GM12878 (cell line): ENCODE measurements at regions not wholly inside any gene's neighbourhood (a gene's known extent, or its start where the extent isn't known, plus 50 kb on each side); places are given as distances from the start of the nearest gene placed in this dataset.

Source experiments
- ATAC-seq: fragments of 200-7000 bp; cut with Tn5 transposase; 3 replicates; pipeline ENCODE4 v1.9.1; 2020; ENCODE audit warnings: mild to moderate bottlenecking, moderate library complexity
- BruUV-seq: library from RNA; stranded (reverse); fragments of 400-500 nt; replicated peaks from 2 replicates; lab custom pipeline; 2021; lab: Mats Ljungman, UMichigan
- CTCF ChIA-PET: fragments of 300-600 bp; sonication (Branson Sonifier 250); formaldehyde crosslinking; extraction: SDS; loops from one replicate; lab custom pipeline; 2021; ENCODE audit warnings: inconsistent platforms; lab: Yijun Ruan, JAX
- POLR2A ChIA-PET: fragments of 350-600 bp; formaldehyde crosslinking; extraction: SDS; loops from one replicate; lab custom pipeline; 2021; ENCODE audit warnings: inconsistent platforms; lab: Charles Lee
- RAD21 ChIA-PET: fragments of 300-600 bp; sonication (Branson Sonifier 250); formaldehyde crosslinking; loops from one replicate; lab custom pipeline; 2023; ENCODE audit warnings: antibody characterized with exemption; ENCODE audit not compliant: unreplicated experiment; lab: Charles Lee
- SMC1A ChIA-PET: fragments of 300-600 bp; sonication (Branson Sonifier 250); formaldehyde crosslinking; loops from one replicate; lab custom pipeline; 2023; ENCODE audit not compliant: unreplicated experiment, uncharacterized antibody; lab: Charles Lee
- DNase-seq: peaks from one replicate; pipeline ENCODE4 v3.0.0-alpha.2; 2011; ENCODE audit warnings: low read depth, low spot score
- FAIRE-seq: peaks from 3 replicates; lab custom pipeline; 2011; peaks lifted over from hg19 to GRCh38; lab: Jason Lieb, UNC
- H2AFZ ChIP-seq: 2 replicates; pipeline ENCODE4 v1.6.0; 2011; ENCODE audit warnings: low read depth, low read length, control low read depth; ENCODE audit not compliant: control insufficient read depth
- H3K27ac ChIP-seq: 2 replicates; pipeline ENCODE4 v1.5.1; 2011; ENCODE audit warnings: control low read depth; ENCODE audit not compliant: control insufficient read depth, insufficient read depth
- H3K27me3 ChIP-seq, 2 experiments: replicated peaks in 1 of 2; 2 replicates each; pipeline versions ENCODE4 v1.6.0 to v1.6.1; 2011; ENCODE audit warnings: low read length in 1 of 2; ENCODE audit not compliant: control insufficient read depth in 2 of 2, insufficient read depth in 2 of 2
- H3K36me3 ChIP-seq, 2 experiments: 2 replicates each; pipeline ENCODE4 v1.5.1; 2011; ENCODE audit warnings: low read length in 1 of 2; ENCODE audit not compliant: control insufficient read depth in 2 of 2, insufficient read depth in 2 of 2
- H3K4me1 ChIP-seq: 2 replicates; pipeline ENCODE4 v1.6.1; 2011; ENCODE audit warnings: mild to moderate bottlenecking, low read length, moderate library complexity, mixed read lengths; ENCODE audit not compliant: control insufficient read depth, insufficient read depth
- H3K4me2 ChIP-seq: 2 replicates; pipeline ENCODE4 v1.6.0; 2011; ENCODE audit warnings: control low read depth; ENCODE audit not compliant: control insufficient read depth, insufficient read depth
- H3K4me3 ChIP-seq: fragments of 200-600 bp; sonication (generic); 2 replicates; pipeline ENCODE4 v1.5.1; 2016
- H3K79me2 ChIP-seq: 2 replicates; pipeline ENCODE4 v1.6.0; 2011; ENCODE audit warnings: low read length; ENCODE audit not compliant: control insufficient read depth, insufficient read depth
- H3K9ac ChIP-seq: 2 replicates; pipeline ENCODE4 v1.8.0; 2011; ENCODE audit warnings: low read length, control low read depth, mixed read lengths; ENCODE audit not compliant: control insufficient read depth, insufficient read depth
- H3K9me3 ChIP-seq: replicated peaks from 3 replicates; pipeline ENCODE4 v1.5.1; 2011; ENCODE audit warnings: mild to moderate bottlenecking, low read length; ENCODE audit not compliant: control insufficient read depth, insufficient read depth
- H4K20me1 ChIP-seq: 2 replicates; pipeline ENCODE4 v1.6.0; 2011; ENCODE audit not compliant: control insufficient read depth, insufficient read depth
- ATF3 ChIP-seq: IDR thresholded peaks from 2 replicates; pipeline ENCODE4 v1.6.1; 2011; ENCODE audit warnings: low read depth, mild to moderate bottlenecking, low read length, moderate library complexity, borderline replicate concordance; ENCODE audit errors: extremely low read depth
- ATF7 ChIP-seq: fragments of 450-650 bp; IDR thresholded peaks from 2 replicates; pipeline ENCODE4 v1.6.1; 2016; ENCODE audit warnings: low read depth, mild to moderate bottlenecking
- BRCA1 ChIP-seq: IDR thresholded peaks from 2 replicates; pipeline ENCODE4 v1.6.1; 2011; ENCODE audit warnings: low read depth, low read length, improper control_type of control experiment
- CBX3 ChIP-seq: fragments of 200-600 bp; sonication (generic); IDR thresholded peaks from 2 replicates; pipeline ENCODE4 v1.6.1; 2016; ENCODE audit warnings: low read depth, borderline replicate concordance
- DPF2 ChIP-seq: fragments of 450-650 bp; IDR thresholded peaks from 2 replicates; pipeline ENCODE4 v1.6.1; 2017; ENCODE audit warnings: mild to moderate bottlenecking
- E4F1 ChIP-seq: fragments of 450-650 bp; IDR thresholded peaks from 2 replicates; pipeline ENCODE4 v1.6.1; 2018; ENCODE audit warnings: borderline replicate concordance, mild to moderate bottlenecking; ENCODE audit not compliant: partially characterized antibody
- KLF5 ChIP-seq: fragments of 450-650 bp; IDR thresholded peaks from 2 replicates; pipeline ENCODE4 v1.6.1; 2014; ENCODE audit warnings: mild to moderate bottlenecking; ENCODE audit not compliant: partially characterized antibody
- NR2C1 ChIP-seq: fragments of 450-650 bp; IDR thresholded peaks from 2 replicates; pipeline ENCODE4 v1.6.1; 2017; ENCODE audit warnings: antibody characterized with exemption, mild to moderate bottlenecking, moderate library complexity
- POLR2AphosphoS2 ChIP-seq: IDR thresholded peaks from 2 replicates; pipeline ENCODE4 v1.6.1; 2011; ENCODE audit warnings: low read depth, mild to moderate bottlenecking, low read length, improper control_type of control experiment, moderate library complexity
- SMARCA5 ChIP-seq: fragments of 450-650 bp; IDR thresholded peaks from 2 replicates; pipeline ENCODE4 v1.6.1; 2017; ENCODE audit warnings: mild to moderate bottlenecking
- SRF ChIP-seq, 2 experiments: IDR thresholded peaks; 2 replicates each; pipeline ENCODE4 v1.6.1; 2011; ENCODE audit warnings: low read depth in 2 of 2, low read length in 2 of 2, mild to moderate bottlenecking in 1 of 2, moderate library complexity in 1 of 2
- TAF1 ChIP-seq: IDR thresholded peaks from 2 replicates; pipeline ENCODE4 v1.6.1; 2011; ENCODE audit warnings: mild to moderate bottlenecking, low read depth, low read length, borderline replicate concordance
- ZNF274 ChIP-seq: IDR thresholded peaks from one replicate; pipeline ENCODE4 v1.8.0; 2011; ENCODE audit not compliant: insufficient read length, insufficient read depth
- ZNF384 ChIP-seq: IDR thresholded peaks from 2 replicates; pipeline ENCODE4 v1.6.1; 2012; ENCODE audit warnings: low read depth, mild to moderate bottlenecking, low read length, improper control_type of control experiment, borderline replicate concordance
- WGBS: methylation state at CpG from one replicate; pipeline ENCODE4 v1.1.6; 2016; ENCODE audit warnings: low lambda C conversion rate; ENCODE audit not compliant: insufficient replicate concordance, insufficient coverage; ENCODE audit errors: missing lambda C conversion rate; 5-methylcytosine and 5-hydroxymethylcytosine counted together
- in situ Hi-C: fragments of 300-500 bp; cut with MboI; formaldehyde crosslinking; loops from 9 replicates; pipeline ENCODE4 v1.14.3; 2018; ENCODE audit warnings: mixed read lengths
- intact Hi-C: fragments of 100-400 bp; cut with micrococcal nuclease; formaldehyde crosslinking; loops from one replicate; pipeline ENCODE4 v1.14.2; 2022; ENCODE audit not compliant: unreplicated experiment
- TF ChIP-seq, protein P1 (sequence below): fragments of 450-650 bp; IDR thresholded peaks from 2 replicates; pipeline ENCODE4 v1.6.1; 2016; ENCODE audit warnings: mild to moderate bottlenecking

- H3K79me2 ChIP-seq, result no peaks in the 10 kb centered on the region
- H2AFZ ChIP-seq, result no peak overlapping the region
- ChIA-PET SMC1A (no interaction called here), CTCF (no interaction called here), POLR2A (no interaction called here), RAD21 (no interaction called here)
- in situ Hi-C loops, result no loop called here
- no peaks in the 10 kb centered on the region for H3K4me1 ChIP-seq
- H3K36me3 ChIP-seq, result no peaks in the 10 kb centered on the region
- H3K27ac ChIP-seq, result no peak overlapping the region
- DNase-seq (no peak), ATAC-seq (no peak), FAIRE-seq (no peak)
- WGBS, result 43% methylated on average over 46 of the region's 48 CpGs
- H3K27me3 ChIP-seq, result no peaks in the 10 kb centered on the region
- no peak for TF ChIP-seq POLR2AphosphoS2
- TF ChIP-seq ATF3, result no peak
- TF ChIP-seq BRCA1, result no peak
- no peak for TF ChIP-seq CBX3
- TF ChIP-seq ATF7, result no peak
- TF ChIP-seq SRF (IDR thresholded peaks at IDR 0.05; ENCODE audit: low read depth in 2 of 2, low read length in 2 of 2), result no peak
- TF ChIP-seq DPF2, result no peak
- TF ChIP-seq SMARCA5, result no peak
- no peak for TF ChIP-seq E4F1
- TF ChIP-seq ZNF384, result no peak
- TF ChIP-seq KLF5, result no peak
- no peak for TF ChIP-seq TAF1
- no peak for TF ChIP-seq ZNF274
- TF ChIP-seq, protein P1, sequence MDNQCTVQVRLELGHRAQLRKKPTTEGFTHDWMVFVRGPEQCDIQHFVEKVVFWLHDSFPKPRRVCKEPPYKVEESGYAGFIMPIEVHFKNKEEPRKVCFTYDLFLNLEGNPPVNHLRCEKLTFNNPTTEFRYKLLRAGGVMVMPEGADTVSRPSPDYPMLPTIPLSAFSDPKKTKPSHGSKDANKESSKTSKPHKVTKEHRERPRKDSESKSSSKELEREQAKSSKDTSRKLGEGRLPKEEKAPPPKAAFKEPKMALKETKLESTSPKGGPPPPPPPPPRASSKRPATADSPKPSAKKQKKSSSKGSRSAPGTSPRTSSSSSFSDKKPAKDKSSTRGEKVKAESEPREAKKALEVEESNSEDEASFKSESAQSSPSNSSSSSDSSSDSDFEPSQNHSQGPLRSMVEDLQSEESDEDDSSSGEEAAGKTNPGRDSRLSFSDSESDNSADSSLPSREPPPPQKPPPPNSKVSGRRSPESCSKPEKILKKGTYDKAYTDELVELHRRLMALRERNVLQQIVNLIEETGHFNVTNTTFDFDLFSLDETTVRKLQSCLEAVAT, result no peak
- TF ChIP-seq NR2C1, result no peak
- BruUV-seq, result no TSS peak
- intact Hi-C loops, result no loop called here
- no peak overlapping the region for H3K4me2 ChIP-seq
- no peak overlapping the region for H3K4me3 ChIP-seq
- no peak overlapping the region for H3K9ac ChIP-seq
- no peaks in the 10 kb centered on the region for H4K20me1 ChIP-seq
- H3K9me3 ChIP-seq, result no peaks in the 10 kb centered on the region
Observed at GRCh38 chr14:26204728-26205479, 392.9 kb downstream of the NOVA1 start.
